ENCODE measurements at regions not wholly inside any gene's neighbourhood (a gene's known extent, or its start where the extent isn't known, plus 50 kb on each side); places are given as distances from the start of the nearest gene placed in this dataset.

GRCh38 chr10:123570898-123571515 lies 95.1 kb upstream of the GPR26 start:
- no peak for DNase-seq

- DNase-seq, result no peak
These were observed 94.2 kb upstream of the GPR26 start for GRCh38 chr10:123571978-123572377.

- DNase-seq, result no peak
These were observed 92.7 kb upstream of the GPR26 start for GRCh38 chr10:123573236-123574108.

GRCh38 chr10:123574109-123574698 lies 92.0 kb upstream of the GPR26 start:
- no peak for DNase-seq

GRCh38 chr10:123575105-123575504 lies 91.0 kb upstream of the GPR26 start:
- no peak for DNase-seq

DNA sequence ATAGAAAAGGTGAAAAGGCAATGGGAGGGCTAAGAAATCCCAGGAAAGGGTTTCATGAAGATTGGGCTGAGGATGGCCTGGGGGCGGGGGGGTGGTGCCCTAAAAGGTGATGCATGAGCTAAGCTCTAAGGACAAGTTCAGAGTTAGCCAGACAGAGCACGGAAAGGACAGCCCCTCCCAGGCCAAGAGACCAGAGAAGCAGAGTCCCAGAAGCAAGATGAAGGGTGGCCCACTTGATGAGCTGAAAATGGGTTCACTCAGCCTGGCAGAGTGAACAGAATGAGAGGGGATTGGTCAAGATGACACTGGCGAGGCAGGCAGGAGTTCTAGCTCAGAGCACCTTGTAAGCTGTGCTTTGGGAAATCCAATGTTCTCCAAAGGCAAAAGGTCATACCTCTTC lies 89.4 kb upstream of the GPR26 start:
- DNase-seq, result no peak

DNA sequence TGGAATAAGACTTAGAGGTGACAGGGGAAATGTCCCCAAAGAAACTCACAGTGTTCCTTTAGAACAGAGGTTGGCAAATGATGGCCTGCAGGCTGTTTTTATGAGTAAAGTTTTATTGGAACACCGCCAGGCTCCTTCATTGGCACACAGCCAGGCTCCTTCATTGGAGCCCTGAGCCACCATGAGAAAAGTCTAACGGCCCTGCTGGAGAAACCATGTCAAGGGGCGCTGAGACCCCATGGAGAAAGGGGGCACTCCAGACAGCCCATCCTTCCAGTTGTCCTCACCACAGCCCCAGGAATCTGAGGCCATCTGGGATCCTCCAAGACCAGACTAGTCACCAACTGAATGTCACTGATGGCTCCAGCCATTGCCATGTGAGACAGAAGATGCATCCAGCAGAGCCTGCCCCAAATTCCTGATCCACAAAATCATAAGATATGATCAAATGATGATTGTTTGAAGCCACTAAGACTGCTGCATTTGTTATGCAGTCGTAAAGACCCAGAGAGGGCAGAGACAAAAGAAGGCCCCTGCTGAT lies 88.2 kb upstream of the GPR26 start:
- DNase-seq, result no peak

DNA sequence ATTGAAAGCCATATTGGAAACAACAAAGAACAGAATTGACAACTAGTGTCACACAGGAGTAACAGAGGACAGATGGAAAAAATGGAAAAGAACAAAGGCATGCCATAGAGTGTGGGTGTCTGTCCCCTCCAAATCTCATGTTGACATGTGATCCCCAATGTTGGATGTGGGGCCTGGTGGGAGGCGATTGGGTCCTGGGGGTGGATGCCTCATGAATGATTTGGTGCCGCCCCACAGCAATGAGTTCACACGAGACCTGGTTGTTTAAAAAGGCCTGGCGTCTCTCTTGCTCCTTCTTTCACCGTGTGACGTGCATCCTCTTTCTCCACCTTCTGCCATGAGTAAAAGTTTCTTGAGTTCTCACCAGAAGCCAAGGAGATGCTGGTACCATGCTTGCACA lies 87.4 kb upstream of the GPR26 start:
- DNase-seq, result no peak

DNA sequence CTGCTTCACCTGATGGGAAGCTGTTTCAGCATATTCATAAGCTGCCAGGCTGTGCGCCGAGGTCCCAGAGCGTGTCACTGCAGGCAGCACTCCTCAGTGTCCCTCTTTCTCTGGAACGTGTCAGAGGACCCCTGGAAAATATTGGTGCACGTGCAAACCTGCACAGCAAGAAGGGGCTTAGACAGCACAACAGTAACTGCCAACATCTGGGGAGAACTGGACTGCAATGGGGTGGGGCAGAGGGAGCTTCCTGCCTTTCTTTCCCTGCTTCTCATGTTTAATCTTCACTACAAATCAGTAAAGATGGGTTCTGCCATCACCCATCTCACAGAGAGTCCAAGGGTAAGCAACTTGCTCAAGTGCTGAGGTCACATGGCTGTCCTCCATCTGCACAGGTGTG lies 86.5 kb upstream of the GPR26 start:
- DNase-seq, result no peak

DNA sequence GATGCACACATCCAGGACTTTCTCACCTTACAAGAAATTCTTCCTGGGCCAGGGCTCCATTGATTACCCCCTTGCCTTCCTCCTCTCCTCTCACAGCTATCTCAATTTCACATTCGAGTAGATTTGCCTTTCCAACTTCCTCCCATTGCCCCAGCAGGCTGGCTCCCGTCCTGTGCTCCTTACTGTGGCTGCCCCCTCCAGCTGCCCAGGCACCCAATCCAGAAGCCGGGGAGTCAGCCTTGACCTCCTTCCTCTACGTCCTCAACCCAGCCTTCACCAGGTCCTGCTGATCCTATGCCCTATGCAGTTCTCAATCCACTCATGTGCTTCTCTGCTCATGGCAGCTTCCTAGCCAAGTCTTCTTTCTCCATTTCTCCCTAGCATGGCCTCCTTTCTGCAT lies 85.7 kb upstream of the GPR26 start:
- no peak for DNase-seq

- DNase-seq, result no peak
These were observed 84.5 kb upstream of the GPR26 start for GRCh38 chr10:123581656-123582055.

- DNase-seq, result peak in 49 of 51 donors; percentile 6 to 81 (median 61)
These were observed 83.8 kb upstream of the GPR26 start for GRCh38 chr10:123582084-123582989.

- peak in 47 of 51 donors; percentile 8 to 82 (median 63) for DNase-seq
These were observed 82.3 kb upstream of the GPR26 start for GRCh38 chr10:123583639-123584418.

- no peak for DNase-seq
These were observed 81.8 kb upstream of the GPR26 start for GRCh38 chr10:123584419-123584775.

- no peak for DNase-seq
These were observed 80.4 kb upstream of the GPR26 start for GRCh38 chr10:123585477-123586445.

- DNase-seq, result no peak
These were observed 79.0 kb upstream of the GPR26 start for GRCh38 chr10:123587110-123587509.

DNA sequence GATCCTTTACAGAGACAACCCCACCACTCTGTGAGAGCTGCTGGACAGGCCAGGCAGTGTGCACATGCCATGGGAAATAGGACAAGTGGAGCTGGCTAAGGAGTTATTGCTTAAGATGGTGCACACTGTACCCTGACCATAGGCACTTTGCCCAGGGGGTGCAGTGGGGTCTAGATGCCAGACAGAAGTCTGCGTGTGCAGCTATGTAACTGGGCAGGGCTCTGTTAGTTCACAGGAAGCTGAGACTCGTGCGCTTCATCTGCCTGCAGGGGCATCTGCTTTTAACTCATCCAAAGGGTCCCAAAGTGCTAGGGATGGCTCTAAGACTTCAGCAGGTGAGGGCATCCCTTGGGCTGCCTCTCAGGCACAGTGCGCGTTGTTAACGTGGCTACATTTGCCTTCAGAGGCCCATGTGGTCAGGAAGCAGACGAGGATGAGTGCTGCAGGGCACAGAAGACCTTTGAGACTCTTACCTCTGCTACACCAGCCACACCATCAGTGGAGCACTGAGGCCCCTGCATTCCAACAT lies 77.7 kb upstream of the GPR26 start:
- no peak for DNase-seq

- no peak for DNase-seq
These were observed 70.5 kb upstream of the GPR26 start for GRCh38 chr10:123595661-123596060.

DNA sequence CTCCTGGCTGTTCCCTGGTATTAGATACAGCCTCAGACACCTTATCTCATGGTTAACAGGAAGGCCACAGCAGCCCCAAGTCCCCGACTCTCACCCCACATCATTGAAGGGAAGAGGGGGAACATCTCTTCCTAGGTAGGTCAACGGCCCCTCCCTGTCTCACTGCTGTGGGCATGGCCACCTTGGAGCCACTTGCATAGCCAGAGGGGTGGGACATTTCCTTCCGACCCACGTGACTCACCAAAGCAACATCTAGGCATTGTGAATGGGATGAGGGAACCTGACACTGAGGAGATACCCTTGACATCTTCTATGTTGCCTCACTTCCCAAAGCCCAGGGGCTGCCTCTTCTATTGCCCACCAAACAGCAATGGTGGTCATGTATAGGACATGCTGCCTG lies 68.5 kb upstream of the GPR26 start:
- no peak for DNase-seq

Measured in hypothalamus (tissue), 51 donors.